Lung microvascular endothelial cell (primary cell): ENCODE measurements at regions not wholly inside any gene's neighbourhood (a gene's known extent, or its start where the extent isn't known, plus 50 kb on each side); places are given as distances from the start of the nearest gene placed in this dataset.
"Not testable (repeated sequence)": the region's sequence is repeated elsewhere in the genome, so short reads cannot be mapped to it uniquely, and the experiment has no call there.

ENCODE experiments used
- DNase-seq, 2 donors: peaks; one replicate each; pipeline versions ENCODE4 v3.0.0 to v3.0.0-alpha.2; 2010; ENCODE audit warnings: low read depth in 2 of 2

DNA sequence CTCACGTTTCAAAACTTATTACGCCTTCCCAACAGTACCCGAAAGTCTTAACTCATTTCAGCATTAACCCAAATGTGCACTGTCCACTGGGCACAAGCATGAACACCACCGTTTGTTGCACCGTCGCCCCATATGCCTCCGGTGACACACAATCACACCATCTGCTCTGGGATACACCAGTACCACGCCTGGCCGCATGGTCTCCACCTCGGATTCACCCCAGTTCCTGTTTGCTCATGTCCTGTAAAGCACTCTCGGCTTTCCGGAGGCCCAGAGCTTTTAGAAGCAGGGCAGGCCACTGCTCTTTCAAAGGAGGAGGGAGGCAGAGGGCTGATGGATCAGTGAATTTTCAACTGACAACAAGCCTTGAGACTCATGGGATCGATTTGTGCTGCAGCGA is 1570.0 kb upstream of the DEFB115 start:
- DNase-seq: no peak

GRCh38 chr20:29689411-29690225 is 1567.8 kb upstream of the DEFB115 start:
- DNase-seq: no peak

DNA sequence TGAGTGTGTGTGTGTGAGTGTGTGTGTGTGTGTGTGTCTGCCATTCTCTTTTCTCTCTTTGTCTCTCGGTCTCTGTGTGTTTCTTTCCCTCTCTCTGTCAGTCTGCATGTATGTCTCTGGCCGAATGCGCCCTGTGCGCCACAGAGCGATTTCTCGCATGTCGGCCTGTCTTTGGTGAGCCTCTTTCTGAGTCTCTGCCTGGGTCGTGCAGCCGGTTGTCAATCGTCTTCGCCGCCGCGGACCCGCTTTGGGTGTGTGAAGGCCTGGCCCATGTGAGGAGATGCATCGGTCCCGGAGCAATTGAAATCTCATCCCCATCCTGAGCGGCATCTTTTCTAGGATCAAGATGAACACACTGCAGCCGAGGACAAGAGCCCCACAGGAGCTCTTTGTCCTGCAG is 1567.2 kb upstream of the DEFB115 start:
- DNase-seq: no peak

DNA sequence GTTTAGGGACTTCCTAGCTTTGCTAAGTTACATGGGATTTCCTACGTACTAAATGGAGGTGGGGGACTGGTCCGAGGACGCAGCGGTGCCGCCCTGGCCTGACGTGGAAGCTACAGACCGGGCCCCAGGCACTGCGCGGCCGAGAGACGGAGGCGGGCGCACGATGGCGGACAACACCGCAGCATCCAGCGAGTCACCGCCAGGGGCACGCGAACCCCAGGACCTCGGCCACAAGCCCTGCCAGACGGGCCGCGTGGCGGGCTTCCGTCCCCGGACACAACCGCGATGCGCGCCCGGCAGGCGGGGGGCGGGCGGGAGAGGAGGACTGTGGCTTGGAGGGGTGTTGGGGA is 1516.9 kb upstream of the DEFB115 start:
- DNase-seq: no peak

GRCh38 chr20:29740951-29741593 is 1516.4 kb upstream of the DEFB115 start:
- DNase-seq: no peak

- no peak for DNase-seq
Observed at GRCh38 chr20:29741594-29741893, 1515.9 kb upstream of the DEFB115 start.

DNA sequence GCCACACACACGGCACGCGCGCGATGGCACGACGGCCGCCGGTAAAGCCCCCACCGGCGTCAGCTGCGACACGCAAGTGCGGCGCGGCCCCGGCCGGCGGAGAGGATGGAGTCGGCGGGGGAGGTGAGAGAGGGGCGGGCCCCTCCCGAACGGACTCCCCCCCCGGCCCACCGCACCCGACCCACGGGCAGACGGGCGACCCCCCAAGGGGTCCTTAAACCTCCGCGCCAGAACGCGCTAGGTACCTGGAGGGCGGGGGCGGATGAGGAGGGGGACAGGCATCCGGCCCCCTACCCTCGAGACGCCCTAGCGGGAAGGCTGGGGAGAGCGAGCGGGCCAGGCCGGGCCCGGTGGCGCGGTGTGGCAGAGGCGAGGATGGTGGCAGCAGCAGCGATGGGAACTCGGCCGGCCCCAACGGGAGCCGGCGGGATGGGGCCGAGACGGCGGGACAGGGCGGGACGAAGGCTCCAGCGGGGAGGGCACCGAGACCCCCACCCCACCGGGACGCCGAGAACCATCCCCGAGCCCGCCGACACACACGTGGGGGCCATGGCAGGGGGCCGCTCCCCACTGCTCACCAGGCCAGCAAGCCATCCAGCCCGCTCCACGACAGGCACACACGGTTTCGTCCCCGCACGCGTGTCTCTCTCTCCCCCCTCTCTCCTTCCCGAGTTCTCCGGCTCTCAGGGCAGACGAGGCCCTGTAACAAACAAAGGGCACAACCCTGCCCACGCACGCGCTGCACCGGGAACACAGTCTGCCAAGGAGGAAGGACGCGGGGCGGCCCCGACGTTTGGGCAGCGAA is 1515.4 kb upstream of the DEFB115 start:
- DNase-seq: no peak

- no peak for DNase-seq
Observed at GRCh38 chr20:29742699-29743100, 1514.8 kb upstream of the DEFB115 start.

DNA sequence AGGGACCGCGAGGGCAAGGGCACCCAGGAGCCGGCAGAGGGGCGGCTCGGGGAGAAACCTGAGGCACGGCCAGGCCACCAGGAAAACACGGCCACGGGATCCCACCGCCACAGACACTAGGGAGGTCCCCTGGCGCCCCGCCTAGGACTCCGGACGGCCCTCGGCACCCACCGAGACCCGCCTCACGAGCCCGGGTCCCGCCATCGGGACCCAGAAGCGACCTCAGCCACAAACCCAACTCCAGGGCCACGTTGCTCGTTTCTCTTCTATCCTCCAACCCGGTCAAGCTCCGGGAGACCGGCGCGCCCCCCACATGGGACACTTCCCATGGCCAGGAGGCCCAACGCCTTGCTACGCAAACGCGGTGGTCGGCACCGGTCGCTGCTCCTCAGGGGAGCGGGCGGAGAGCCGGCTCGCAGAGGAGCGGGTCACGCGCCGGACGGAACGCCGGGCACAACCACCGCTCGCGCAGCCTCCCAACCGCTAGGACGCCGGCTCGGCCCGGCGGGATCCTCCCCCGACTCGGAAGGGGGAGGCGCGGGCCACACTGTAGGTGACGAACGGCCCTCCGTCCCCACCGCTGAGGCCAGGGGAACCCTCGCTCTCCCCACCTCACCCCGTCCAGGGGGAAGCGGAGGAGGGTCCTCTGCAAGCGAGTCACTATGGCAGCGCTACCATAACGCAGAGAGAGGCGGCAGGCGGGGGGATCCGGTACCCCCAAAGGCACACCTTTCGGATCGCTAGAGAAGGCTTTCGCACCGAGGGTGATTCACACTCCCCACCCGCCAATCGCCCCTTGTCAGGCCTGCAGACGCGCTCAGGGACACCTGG is 1514.1 kb upstream of the DEFB115 start:
- no peak for DNase-seq

GRCh38 chr20:29744071-29744470 is 1513.4 kb upstream of the DEFB115 start:
- DNase-seq: no peak

GRCh38 chr20:29745534-29746245 is 1511.8 kb upstream of the DEFB115 start:
- DNase-seq: not testable (repeated sequence)

- no peak for DNase-seq
Observed at GRCh38 chr20:29750268-29750899, 1507.1 kb upstream of the DEFB115 start.

GRCh38 chr20:29752644-29753425 is 1504.6 kb upstream of the DEFB115 start:
- DNase-seq: not testable (repeated sequence)

DNA sequence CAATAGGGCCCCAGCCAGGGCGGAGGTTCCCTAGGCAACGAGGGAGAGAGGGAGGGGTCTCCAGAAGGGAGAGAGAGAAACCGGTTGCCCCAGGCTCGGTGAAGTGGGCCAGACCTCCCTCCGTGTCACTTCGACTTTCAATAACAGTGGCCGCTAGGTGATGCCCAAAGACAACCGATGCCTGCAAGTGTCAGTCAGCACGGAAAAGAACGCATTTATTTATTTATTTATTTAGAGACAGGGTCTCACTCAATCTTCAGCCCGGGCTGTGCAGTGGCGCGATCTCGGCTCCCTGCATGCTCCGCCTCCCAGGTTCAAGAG is 1504.1 kb upstream of the DEFB115 start:
- not testable (repeated sequence) for DNase-seq

- not testable (repeated sequence) for DNase-seq
Observed at GRCh38 chr20:29753879-29754278, 1503.6 kb upstream of the DEFB115 start.

DNA sequence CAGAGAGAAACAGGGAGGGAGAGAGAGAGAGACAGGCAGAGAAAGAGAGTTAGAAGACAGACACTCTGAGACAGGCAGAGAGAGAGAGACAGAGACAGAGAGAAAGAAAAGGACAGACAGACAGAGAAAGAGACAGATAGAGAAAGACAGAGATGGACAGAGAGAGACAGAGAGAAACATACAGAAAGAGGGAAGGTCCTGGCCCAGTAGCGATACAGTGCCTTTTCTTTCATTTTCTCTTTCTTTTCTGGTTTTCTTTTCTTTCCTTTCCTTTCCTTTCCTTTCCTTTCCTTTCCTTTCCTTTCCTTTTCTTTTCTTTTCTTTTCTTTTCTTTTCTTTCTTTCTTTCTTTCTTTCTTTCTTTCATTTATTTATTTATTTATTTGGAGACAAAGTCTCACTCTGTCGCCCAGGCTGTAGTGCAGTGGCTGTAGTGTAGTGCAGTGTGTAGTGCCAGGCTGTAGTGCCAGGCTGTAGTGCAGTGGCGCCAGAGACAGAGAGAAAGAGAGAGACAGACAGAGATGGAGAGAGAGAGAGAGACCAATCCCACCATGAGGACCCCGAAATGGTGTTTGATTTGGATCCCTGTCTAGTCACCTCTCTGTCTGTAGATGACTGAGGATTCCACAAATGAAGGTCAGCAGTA is 1501.5 kb upstream of the DEFB115 start:
- not testable (repeated sequence) for DNase-seq

GRCh38 chr20:29756664-29757063 is 1500.8 kb upstream of the DEFB115 start:
- DNase-seq: no peak

DNA sequence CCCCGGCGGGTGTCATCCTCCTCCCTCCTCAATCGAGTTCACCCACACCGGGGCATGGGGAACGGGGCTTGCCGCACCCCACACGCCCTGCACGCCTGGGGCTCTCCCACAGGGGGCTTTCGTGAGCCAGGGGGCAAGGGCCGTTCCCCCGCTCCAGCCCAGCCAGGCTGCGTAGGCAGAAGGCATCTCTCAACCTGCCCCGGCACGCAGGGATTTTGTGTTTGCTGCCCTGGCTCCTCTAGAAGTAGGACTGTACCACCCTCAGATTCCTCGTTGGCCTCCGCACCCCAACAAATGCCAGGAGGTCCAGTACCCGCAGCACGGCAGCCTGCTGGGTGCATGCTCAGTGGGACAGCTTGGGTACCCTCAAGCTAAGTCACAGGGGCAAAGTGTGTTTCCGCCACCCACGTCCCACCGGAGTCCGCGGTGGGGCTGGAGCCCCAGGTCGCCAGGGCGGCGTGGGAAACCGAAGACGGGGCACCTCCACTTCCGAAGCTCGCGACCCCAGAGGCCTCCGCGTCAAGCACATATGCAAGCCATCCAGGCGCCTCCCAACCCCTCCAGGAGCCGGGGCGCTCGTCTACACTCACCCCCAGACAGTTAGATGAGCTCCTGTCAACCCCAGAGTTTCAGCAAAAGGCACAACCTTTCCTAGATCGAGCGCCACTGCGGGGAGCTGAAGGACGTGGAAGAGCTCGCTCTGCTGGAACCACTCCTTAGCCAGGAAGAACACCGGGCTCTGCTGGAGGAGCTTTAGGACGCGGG is 1495.7 kb upstream of the DEFB115 start:
- not testable (repeated sequence) for DNase-seq

GRCh38 chr20:29762620-29763019 is 1494.8 kb upstream of the DEFB115 start:
- no peak for DNase-seq
